GM19468 (cell line): ENCODE measurements at regions not wholly inside any gene's neighbourhood (a gene's known extent, or its start where the extent isn't known, plus 50 kb on each side); places are given as distances from the start of the nearest gene placed in this dataset.
"Not testable (repeated sequence)": the region's sequence is repeated elsewhere in the genome, so short reads cannot be mapped to it uniquely, and the experiment has no call there.

Source experiments
- ATAC-seq: cut with Tn5 transposase; IDR thresholded peaks from one replicate; pipeline ENCODE4 v1.9.1; 2021; ENCODE audit warnings: mild to moderate bottlenecking, moderate library complexity, moderate number of reproducible peaks; ENCODE audit not compliant: unreplicated experiment; ENCODE audit errors: extremely low read depth

DNA sequence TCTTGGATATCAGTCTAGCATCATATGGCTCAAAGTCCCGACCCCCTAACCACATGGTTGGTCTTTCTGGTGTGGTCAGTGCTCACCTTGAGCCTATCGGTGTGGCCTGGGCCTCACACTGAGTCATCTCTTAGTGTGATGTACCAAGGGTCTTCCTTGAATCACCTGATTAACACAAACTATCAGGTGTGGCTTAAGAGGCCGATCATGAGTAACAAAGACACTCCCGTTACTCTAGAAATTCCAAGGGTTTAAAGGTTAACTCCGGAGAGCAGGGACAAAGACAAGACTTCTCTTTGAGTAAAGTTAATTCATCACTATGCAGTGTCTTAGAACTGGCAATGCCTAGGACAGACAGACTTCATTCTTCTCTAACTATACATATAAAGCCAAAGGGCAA is 52.3 kb upstream of the ARMC3 start:
- no peak for ATAC-seq

DNA sequence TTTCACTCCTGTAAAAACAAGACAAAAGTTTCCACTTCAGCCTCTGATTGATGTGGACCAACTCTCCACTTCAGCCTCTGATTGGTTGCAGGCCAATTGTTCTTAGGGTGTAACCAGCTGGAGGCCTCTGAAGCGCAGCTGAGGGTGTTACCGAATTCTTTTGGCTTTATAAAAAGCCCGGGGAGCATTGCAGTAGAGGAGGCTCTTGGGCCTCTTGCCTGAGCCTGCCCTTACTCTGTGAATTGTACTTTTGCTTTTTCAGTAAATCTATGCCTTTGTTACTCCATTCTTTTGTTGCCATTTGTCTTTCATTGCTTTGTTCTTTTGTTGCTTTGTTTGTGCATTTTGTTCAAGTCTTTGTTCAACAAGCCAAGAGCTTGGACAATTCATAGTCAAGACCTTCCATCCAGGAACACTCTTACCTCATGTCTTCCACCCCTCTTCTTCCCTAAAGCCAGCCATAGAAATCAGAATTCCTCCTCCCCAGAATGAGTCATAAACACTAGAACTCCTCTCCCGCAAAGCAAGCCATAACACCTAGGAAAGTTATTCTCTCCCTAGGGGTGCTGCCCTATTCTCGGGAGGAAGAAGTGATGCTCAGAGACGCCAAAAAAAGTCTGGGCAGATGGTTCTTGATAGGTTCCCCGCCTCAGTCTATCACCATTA is 53.5 kb upstream of the ARMC3 start:
- ATAC-seq, result no peak

DNA sequence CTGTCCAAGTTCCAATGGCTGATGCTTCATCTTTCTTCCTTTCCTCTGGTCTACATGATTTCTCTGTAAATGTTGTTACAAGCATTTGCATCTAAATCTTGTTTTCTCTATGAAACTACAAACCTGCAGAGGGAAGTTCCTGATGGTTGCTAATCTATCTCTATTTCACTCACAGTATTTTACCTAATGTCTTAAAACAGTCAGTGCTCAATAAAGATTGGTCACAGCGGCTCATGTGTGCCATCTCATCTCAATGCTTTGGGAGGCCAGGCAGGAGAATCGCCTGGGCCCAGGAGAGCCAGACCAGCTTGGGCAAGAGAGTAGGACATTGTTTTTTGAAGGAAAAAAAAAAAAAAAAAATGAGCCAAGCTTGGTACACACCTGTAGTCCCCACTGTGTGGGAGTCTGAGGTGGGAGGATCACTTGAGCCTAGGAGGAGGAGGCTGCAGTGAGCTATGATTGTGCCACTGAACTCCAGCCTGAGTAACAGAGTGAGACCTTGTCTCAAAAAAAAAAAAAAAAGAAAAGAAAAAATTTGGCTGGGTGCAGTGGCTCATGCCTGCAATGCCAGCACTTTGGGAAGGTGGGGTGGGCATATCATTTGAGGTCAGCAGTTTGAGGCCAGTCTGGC is 71.3 kb upstream of the ARMC3 start:
- ATAC-seq, result no peak

DNA sequence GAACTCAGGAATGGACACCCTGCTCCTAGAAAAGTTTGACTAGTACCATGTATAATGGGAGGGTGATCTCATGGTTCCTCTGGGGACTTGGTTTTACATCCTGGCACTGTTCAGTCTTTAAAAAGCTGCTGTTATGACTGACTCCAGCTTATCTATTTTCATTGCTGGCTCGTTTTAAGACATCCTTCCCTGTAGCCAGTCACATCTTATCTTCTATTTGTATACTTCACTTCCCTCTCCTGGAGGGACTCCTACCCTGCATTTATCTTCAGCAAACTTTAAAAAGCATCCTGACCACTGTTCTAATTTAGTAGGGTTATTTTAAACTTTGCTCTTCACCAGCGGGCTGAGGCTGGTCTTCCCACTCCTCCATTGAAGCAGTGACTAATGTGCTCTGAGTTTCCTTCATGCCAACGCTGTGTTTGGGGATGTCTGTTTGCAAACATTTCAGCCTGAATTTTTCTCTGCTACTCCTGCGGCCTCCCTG is 72.9 kb upstream of the ARMC3 start:
- no peak for ATAC-seq

DNA sequence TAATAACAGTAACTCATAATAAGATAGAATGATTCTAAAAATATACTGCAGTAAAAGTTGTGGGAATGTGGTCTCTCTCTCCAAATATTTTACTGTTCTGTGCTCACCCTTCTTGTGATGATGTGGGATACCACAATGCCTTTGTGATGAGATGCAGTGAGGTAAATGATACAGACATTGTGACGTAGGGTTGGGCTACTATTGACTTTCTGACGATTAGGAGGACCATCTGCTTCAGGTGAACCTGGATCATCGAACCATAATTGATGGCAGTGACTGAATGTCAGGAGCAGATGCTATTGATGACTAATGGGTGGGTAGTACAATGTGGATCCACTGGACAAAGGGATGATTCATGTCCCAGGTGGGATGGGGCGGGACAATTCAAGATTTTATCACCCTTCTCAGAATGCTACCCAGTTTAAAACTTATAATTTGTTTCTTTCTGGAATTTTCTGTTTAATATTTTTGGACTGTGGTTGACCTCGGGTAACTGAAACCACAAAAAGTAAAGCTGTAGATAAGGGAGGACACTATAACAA is 73.9 kb upstream of the ARMC3 start:
- ATAC-seq, result no peak

DNA sequence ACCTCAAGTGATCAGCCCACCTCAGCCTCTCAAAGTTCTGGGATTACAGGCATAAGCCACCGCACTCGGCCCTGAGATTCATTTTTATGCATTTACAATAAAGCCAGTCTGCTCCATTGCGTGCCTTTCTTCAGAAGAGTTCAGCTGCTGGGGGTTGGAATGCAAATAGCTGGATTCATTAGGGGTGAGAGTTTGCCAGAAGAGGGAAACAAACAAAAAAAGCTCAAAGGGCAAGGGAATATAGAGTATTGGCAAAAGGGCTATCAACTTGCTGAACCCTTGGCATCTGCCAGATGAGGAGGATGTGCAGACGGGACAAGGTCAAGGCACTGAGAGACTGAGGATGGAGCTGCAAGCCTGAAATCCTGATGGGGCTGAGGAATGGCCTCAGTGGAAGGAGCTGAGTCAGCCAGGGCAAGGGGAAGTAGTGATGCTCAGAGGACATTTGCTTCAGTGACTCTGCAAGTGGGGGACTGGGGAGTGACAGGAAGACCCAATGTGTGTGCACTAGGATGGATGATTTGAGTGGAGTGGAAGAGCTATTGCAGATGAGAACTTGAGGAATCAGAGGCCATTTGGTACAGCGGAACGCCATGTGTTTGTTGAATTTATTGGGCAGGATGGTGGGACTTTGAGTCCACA is 75.0 kb upstream of the ARMC3 start:
- ATAC-seq, result no peak

DNA sequence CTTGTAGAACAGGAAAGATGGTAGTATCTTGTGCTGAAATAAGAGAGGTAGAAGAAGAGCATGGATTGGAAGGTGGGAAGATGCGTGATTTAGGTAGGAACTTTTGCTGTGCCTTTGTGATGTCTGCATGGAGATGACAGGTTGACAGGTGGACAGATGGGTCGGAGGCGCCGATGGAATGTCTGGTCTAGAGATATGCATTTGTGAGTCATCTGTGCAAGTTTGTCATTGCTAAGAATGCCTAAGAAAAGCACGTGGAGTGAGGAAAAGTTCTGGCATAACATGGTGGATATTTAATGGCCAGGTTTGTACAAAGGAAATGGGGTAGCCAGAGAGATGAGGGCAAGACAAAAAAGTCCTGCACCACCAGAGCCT is 76.0 kb upstream of the ARMC3 start:
- ATAC-seq, result no peak

DNA sequence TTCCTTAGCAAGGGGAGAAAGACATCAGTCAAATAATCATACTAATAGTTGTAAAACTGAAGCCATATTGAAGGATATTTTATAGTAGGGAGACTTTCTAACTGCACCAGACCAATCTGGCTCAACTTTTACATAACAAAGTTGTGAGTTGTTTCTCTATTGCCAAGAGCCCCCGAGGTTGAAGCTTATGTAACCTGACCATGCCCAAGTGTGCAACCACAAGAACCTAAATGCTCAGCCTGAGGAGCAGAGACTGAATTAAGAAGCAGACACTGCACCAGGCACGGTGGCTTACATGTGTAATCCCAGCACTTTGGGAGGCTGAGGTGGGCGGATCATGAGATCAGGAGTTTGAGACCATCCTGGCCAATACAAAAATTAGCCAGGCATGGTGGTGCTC is 77.3 kb upstream of the ARMC3 start:
- ATAC-seq, result no peak

DNA sequence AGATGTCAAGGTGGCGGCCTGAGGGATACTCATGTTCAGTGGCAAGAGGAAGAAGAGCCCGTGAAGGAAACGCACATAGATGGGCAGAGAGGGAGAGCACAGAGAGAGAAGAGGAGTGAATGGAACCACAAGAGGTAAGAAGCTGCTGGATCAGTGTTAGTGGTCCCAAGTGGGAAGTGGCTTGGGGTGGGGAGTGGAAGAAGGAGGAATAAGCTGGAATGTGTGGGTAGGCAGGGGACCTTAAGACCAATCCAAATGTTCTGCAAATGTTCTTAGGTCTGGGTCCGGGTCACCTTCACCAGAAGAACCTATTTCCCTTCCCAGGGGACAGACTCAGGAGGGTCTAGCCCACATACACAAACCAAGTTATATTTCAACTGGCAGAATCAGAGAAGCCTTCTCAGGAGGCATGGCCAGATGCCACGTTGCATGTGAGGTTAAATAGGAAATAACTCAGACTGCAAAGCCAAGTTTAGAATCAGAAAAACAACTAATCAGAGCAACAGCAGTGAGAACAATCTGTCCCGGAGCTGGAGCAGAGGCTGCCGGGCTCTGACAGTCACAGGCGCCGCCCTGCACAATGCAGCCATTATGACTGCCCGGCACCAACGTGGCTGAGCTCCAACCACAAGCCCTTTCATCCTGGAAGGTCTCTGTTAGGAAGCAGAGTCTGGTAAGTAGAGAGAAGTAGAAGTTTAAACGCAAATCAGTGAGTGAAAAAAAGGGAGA is 78.6 kb upstream of the ARMC3 start:
- ATAC-seq, result no peak

DNA sequence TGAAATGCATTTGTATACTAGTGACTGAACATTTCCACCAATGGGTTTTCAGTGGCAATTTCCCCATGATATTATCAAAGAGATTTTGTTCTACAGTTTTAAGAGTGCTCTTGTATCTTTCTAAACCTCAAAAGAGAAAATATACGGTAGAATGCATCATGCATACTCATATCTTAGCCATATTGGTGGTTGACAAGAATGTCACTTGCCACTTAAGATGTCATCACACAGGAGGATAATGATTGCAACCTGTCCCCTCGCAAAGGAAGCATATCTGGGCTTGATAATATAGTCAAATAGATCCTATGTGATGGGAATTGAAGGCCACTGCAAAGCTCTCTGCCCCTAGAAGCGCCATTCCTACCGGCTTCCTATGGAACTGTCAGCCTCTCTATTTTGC is 79.3 kb upstream of the ARMC3 start:
- ATAC-seq, result no peak

DNA sequence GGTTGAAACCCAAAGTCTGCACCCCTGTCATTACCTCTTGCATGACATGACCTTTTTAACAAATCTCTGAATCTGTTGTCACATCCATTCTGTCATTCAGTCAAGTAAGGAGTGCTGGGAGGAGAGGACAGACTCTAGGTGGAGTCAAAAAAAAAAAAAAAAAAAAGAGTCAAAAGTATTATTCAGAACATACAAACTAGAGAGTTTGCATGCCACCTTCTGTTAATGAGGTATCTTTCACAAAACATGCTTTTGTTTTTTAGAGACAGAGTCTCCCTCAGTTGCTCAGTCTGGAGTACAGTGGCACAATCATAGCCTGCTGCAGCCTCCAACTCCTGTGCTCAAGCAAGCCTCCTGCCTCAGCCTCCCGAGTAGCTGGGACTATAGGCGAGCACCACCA is 81.6 kb upstream of the ARMC3 start:
- ATAC-seq, result no peak

DNA sequence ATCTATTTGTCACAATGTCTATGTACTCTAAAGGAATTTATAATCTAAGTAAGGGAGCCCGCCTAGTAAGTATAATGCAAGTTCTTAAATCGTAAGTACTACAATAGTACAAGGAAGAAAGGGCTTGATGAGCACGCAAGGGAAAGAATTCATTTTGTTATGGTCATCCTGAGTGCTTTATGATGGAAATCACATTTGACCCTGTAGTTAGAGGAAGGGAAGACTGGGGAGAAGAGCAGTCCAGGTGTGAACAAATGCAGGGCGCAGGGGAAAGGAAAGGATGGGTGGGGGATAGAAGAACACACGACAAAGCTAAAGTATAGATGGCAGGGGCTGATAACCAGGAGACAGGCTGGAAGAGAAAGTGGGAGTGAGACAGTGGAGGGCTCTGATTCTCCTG is 88.2 kb upstream of the ARMC3 start:
- no peak for ATAC-seq

DNA sequence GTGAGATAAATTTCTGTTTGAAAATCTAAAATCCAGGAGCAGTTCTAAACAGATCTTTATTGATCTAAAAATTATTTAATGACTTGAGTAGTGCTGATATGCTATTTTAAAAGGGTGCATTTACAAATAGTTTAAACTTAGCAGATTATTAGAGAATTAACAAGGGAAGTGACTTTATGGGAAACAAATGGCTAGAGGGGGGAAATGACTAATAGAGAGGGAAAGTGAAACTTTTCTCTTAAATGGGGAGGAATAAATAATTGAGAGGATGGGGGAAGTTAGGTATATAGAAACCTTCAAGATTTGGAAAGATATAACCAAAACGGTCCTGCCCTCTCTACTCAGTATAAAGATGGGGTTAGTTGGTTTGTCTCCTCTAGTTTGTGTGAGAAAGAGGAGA is 90.1 kb upstream of the ARMC3 start:
- no peak for ATAC-seq

DNA sequence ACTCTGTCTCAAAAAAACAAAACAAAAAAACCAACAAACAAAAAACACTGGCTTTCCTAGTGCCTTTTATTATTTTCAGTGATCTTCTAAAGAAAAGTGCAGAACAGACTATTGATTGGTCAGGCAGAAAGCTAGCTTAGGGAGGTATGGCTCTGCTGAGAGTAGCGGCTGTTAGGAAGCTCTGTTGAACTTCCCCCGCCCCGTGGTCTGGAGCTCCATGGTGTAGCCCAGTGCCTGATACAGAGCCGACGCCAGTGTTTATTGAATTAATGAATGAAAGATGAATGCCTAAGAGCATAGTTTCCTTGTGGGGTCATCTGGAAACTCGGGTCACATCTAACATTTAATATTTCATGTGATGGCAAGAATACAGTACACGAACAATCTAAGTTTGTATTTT is 90.5 kb upstream of the ARMC3 start:
- ATAC-seq, result no peak

DNA sequence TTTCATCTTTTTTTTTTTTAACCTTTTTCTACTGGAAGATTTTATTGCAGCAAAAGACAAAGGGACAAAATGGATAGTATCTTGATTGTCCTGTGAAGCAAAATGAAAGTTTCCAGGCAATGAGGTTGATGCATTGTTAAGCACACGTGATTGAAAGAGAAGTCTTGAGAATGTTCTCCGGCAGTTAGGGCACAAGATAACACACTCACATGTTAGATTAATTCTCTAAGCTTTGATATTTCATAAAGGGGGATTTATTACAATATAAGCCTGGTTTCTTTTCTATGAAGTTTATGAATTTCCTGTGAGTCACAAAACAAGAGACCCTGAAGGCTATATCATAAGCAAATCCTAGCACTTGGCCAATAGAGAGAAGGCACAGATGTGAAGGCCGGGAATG is 93.4 kb upstream of the ARMC3 start:
- ATAC-seq, result no peak

DNA sequence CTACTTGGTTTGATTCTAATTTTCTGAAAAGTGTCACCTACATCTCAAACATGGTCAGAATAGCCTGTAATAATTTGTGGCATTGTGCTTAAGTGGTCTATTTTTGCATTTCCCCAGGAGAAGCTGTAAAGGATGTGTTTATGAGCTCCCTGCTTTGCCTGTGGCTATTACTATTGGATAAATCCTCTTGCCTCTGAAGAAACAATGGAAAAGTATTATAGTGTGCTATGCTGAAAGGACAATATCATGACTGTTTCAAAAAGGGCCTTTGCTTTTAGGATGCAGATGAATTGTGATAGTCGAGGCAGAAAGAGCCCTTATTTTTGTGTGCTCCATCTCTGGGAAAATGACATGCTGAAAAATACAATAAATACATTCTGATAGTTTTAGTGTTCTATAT is 94.1 kb upstream of the ARMC3 start:
- no peak for ATAC-seq

DNA sequence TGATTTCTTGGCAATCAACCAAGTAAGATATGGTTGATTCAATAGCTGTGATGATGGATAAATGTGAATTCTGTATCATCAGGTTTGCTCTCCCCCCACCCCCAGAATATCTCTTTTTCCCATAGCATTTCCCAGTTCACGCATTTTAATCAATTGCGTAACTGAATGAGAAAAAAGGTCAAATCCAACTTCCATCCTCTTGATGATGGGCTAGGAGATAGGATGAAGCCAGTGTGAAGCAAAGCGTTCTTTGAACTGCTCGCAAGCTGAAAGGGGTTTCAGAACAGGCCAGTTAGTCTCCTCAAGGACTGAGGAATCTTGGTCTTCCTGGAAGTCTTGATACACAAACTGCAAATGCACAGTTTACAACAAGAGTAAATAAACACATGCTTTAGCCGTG is 94.5 kb upstream of the ARMC3 start:
- no peak for ATAC-seq

DNA sequence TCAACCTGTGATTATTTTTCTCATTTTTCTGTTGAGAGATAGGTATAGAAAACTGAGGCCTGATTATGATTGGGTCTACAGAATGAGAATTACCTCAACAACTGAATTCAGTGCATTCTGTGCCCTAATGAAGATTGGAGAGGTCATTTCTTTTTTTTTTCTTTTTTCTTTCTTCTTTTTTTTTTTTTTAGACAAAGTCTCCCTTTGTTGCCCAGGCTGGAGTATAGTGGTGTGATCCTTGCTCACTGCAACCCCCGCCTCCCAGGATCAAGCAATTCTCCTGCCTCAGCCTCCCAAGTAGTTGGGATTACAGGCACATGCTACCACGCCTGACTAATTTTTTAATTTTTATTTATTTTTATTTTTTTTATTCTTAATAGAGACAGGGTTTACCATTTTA is 95.0 kb upstream of the ARMC3 start:
- ATAC-seq, result no peak

DNA sequence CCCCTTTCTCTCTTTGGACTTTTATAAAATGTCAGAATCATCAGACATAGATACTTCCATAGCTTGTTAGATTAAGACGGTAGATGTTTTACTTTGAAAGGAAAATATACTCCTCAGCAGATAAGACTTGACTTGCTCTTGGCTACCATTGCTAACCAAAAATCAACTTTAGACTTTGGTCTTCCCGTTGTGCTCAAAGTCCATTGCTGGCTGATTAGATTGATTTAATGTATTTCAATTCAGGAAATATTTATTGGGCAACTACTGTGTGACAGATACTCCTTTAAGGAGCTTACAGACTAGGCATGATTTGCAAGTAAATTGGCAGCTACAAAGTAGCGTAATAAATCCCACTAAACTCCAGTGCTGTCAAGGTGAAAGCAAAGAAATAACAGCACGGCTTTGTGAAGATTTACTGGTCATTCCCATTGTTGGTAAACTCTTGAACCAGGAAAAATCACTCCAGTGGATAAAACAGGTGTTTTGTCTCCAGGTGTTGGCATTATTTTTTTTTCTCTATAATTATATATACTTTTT is 95.7 kb upstream of the ARMC3 start:
- no peak for ATAC-seq

DNA sequence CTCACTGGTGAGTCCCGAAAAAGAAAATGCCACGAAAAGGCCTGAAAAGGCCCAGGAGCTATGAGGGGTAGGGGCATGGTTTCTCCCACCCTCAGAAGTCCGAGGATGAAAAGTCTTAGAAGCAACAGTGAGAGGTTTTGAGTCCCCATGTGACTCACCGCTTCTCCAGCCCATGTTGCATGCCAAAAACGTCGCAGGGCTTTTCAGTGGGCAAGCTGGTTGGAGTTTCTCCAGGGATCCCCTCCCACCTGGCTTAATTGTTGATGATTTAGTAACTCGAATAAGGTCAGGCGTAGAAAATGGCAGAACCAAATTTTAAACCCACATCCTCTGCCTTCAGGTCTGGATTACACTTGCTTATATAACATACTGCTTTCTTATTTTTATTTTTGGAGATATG is 96.3 kb upstream of the ARMC3 start:
- no peak for ATAC-seq

DNA sequence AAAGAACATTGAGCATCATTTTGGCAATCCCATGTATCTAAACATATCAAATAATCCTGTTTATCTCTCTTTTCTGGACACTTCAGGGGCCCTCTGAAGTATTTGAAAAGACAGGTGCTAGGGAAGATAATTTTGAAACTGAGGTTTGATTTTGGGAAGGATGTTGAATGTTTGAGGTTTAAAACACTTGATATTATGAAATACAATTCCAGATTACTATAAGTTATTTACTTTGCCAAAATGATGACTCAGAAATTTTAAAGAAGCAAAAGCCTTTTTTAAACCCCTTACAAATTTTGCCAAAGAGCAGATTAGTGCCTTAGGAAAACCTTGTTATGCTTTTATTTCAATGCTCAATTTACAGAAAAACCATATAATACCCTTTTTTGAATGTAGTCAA is 99.1 kb upstream of the ARMC3 start:
- not testable (repeated sequence) for ATAC-seq
